ENCODE measurements at regions not wholly inside any gene's neighbourhood (a gene's known extent, or its start where the extent isn't known, plus 50 kb on each side); places are given as distances from the start of the nearest gene placed in this dataset.

- DNase-seq (ENCODE audit: low read depth): no peak
Observed at GRCh38 chr10:43970717-43971116, 322.0 kb upstream of the ZNF32 start.

GRCh38 chr10:43970018-43970698 lies 321.5 kb upstream of the ZNF32 start:
- DNase-seq (ENCODE audit: low read depth): no peak

- no peak for DNase-seq (ENCODE audit: low read depth)
Observed at GRCh38 chr10:43969506-43969905, 320.8 kb upstream of the ZNF32 start.

GRCh38 chr10:43968961-43969360 lies 320.3 kb upstream of the ZNF32 start:
- DNase-seq (ENCODE audit: low read depth): no peak

- no peak for DNase-seq (ENCODE audit: low read depth)
Observed at GRCh38 chr10:43968076-43968475, 319.4 kb upstream of the ZNF32 start.

GRCh38 chr10:43966571-43966965 lies 317.9 kb upstream of the ZNF32 start:
- DNase-seq (ENCODE audit: low read depth): no peak

GRCh38 chr10:43965918-43966570 lies 317.4 kb upstream of the ZNF32 start:
- DNase-seq (ENCODE audit: low read depth): no peak

- peak; percentile 25 for DNase-seq (ENCODE audit: low read depth)
Observed at GRCh38 chr10:43965033-43965917, 316.6 kb upstream of the ZNF32 start.

- DNase-seq (ENCODE audit: low read depth): no peak
Observed at GRCh38 chr10:43964486-43964885, 315.8 kb upstream of the ZNF32 start.

GRCh38 chr10:43963793-43964425 lies 315.2 kb upstream of the ZNF32 start:
- DNase-seq (ENCODE audit: low read depth): no peak

- DNase-seq (ENCODE audit: low read depth): no peak
Observed at GRCh38 chr10:43963379-43963778, 314.7 kb upstream of the ZNF32 start.

GRCh38 chr10:43962346-43963191 lies 313.9 kb upstream of the ZNF32 start:
- DNase-seq (ENCODE audit: low read depth): peak; percentile 8

- DNase-seq (ENCODE audit: low read depth): no peak
Observed at GRCh38 chr10:43961523-43962345, 313.1 kb upstream of the ZNF32 start.

GRCh38 chr10:43960981-43961380 lies 312.3 kb upstream of the ZNF32 start:
- no peak for DNase-seq (ENCODE audit: low read depth)

GRCh38 chr10:43960477-43960876 lies 311.8 kb upstream of the ZNF32 start:
- no peak for DNase-seq (ENCODE audit: low read depth)

- no peak for DNase-seq (ENCODE audit: low read depth)
Observed at GRCh38 chr10:43960135-43960415, 311.4 kb upstream of the ZNF32 start.

GRCh38 chr10:43959364-43960134 lies 310.9 kb upstream of the ZNF32 start:
- no peak for DNase-seq (ENCODE audit: low read depth)

- no peak for DNase-seq (ENCODE audit: low read depth)
Observed at GRCh38 chr10:43958964-43959363, 310.3 kb upstream of the ZNF32 start.

GRCh38 chr10:43958071-43958432 lies 309.4 kb upstream of the ZNF32 start:
- DNase-seq (ENCODE audit: low read depth): no peak
